ENCODE measurements at regions not wholly inside any gene's neighbourhood (a gene's known extent, or its start where the extent isn't known, plus 50 kb on each side); places are given as distances from the start of the nearest gene placed in this dataset.
"Not testable (repeated sequence)": the region's sequence is repeated elsewhere in the genome, so short reads cannot be mapped to it uniquely, and the experiment has no call there.

DNA sequence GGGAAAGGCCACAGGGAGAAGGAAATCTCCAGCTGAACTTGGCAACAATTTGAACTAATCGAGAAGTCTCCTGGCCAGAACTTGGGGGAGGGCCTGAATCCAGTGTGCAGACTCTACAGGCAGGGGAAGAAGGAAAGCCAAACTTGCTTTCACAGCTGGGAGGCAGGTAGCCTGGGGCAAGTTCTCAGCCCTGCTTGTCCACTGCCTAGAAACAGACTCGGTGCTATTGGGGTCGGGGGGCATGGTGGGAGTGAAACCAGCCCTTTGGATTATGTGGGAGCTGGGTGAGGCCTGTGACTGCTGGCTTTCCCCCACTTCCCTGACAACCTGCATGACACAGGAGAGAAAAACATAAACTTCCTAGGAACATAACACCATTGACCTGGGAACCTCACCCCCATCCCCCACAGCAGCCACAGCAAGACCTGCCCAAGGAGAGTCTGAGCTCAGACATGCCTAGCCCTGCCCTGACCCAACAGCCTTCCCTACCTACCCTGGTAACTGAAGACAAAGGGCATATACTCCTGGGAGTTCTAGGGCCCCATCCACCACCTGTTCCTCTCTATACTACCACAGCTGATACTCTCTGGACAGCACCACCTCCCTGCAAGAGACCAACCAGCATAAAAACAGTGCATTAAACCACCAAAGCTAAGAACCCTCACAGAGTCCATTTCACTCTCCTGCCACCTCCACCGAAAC, 103.7 kb upstream of the MNS1 start:
- no peaks in the 10 kb centered on the region for H3K4me1 Mint-ChIP-seq (ENCODE audit: low read depth)
- no peaks in the 10 kb centered on the region for H3K36me3 Mint-ChIP-seq (ENCODE audit: low read depth)
- no peak overlapping the region for H3K27ac Mint-ChIP-seq
- peaks cover 11% of the 10 kb centered on the region for H3K27me3 Mint-ChIP-seq (ENCODE audit: low read depth)
- H3K4me3 Mint-ChIP-seq, result no peak overlapping the region
- no peaks in the 10 kb centered on the region for H3K9me3 Mint-ChIP-seq

DNA sequence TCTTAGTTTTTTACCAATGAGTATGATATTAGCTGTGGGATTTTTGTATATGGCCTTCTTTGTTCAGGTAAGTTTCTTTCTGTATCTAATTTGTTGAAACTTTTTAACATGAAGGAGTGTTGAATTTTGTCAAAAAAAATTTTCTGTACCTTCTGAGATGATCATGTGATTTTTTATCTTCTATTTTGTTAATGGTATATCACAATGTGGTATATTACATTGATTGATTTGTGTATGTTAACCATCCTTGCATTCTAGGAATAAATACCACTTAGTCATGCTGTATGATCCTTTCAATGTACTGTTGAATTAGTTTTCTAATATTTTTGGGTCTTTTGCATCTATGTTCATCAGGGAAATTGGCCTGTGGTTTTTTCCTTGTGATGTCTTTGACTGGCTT, 92.5 kb upstream of the MNS1 start:
- Mint-ChIP-seq H3K27ac (no peak overlapping the region), H3K9me3 (peaks cover 14% of the 10 kb centered on the region), H3K27me3 (ENCODE audit: low read depth) (peaks cover 5% of the 10 kb centered on the region), H3K4me1 (ENCODE audit: low read depth) (no peaks in the 10 kb centered on the region), H3K4me3 (no peak overlapping the region), H3K36me3 (ENCODE audit: low read depth) (no peaks in the 10 kb centered on the region)

DNA sequence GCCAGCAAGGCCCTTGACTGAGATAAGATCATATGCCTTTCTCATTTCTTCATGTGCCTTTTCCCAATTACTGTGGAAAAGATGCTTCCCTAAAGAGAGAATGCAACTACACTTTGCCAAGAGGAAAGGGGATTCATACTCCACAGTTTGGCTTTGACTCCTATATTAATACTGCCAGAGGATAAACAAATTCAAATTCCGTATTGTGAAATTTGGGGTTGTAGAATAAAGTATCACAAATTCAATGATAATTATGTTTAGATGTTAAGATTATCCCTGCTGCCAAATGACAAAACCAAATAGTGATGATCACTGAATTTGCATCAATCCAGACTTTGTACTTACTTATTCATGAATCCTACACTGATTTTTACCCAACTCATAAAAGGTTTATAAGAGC, 88.5 kb upstream of the MNS1 start:
- no peak overlapping the region for H3K27ac Mint-ChIP-seq
- H3K9me3 Mint-ChIP-seq, result peaks cover 14% of the 10 kb centered on the region
- H3K4me1 Mint-ChIP-seq (ENCODE audit: low read depth), result no peaks in the 10 kb centered on the region
- H3K4me3 Mint-ChIP-seq, result no peak overlapping the region
- H3K27me3 Mint-ChIP-seq (ENCODE audit: low read depth), result peaks cover 5% of the 10 kb centered on the region
- H3K36me3 Mint-ChIP-seq (ENCODE audit: low read depth), result no peaks in the 10 kb centered on the region

DNA sequence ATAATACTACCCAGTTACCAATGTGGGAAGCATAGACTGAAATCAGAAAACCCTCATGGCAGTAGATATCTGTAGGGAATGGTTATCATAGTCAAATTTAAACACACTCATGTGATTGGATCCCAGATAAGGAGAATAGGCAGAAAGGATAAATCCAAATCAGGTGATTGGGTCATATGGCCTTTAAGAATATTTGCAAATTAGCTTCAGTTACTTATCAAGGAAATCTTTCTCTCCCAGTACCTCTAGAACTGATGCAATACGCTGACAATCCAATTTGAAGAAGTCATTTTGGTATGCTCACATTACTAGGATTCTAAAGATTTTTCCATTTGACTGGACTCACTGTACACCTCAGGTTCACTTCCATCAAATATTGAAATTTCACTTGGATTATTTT, 87.7 kb upstream of the MNS1 start:
- Mint-ChIP-seq H3K27ac (no peak overlapping the region), H3K36me3 (ENCODE audit: low read depth) (no peaks in the 10 kb centered on the region), H3K9me3 (peaks cover 8% of the 10 kb centered on the region), H3K27me3 (ENCODE audit: low read depth) (peaks cover 5% of the 10 kb centered on the region), H3K4me1 (ENCODE audit: low read depth) (no peaks in the 10 kb centered on the region), H3K4me3 (no peak overlapping the region)

DNA sequence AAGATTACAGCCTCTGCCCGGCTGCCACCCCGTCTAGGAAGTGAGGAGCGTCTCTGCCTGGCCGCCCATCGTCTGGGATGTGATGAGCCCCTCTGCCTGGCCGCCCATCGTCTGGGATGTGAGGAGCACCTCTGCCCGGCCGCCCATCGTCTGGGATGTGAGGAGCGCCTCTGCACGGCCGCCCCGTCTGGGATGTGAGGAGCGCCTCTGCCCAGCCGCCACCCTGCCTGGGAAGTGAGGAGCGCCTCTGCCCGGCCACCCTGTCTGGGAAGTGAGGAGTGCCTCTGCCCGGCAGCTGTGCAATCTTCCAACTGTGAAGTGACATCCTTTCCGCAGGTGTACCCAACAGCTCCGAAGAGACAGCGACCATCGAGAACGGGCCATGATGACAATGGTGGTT, 75.6 kb upstream of the MNS1 start:
- H3K4me3 Mint-ChIP-seq; H3K27ac Mint-ChIP-seq; H3K36me3 Mint-ChIP-seq (ENCODE audit: low read depth); H3K4me1 Mint-ChIP-seq (ENCODE audit: low read depth); H3K27me3 Mint-ChIP-seq (ENCODE audit: low read depth): not testable (repeated sequence)
- peaks cover 19% of the 10 kb centered on the region for H3K9me3 Mint-ChIP-seq

DNA sequence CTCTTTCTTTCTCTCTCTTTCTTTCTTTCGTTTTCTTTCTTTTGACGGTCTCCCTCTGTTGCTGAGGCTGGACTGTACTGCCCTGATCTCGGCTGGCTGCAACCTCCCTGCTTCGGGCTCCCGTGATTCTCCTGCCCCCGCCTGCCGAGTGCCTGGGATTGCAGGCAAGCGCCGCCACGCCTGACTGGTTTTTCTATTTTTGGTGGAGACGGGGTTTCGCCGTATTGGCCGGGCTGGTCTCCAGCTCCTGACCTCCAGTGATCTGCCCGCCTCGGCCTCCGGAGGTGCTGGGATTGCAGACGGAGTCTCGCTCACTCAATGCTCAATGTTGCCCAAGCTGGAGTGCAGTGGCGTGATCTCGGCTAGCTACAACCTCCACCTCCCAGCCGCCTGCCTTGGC, 75.2 kb upstream of the MNS1 start:
- H3K9me3 Mint-ChIP-seq, result peaks cover 19% of the 10 kb centered on the region
- H3K4me3 Mint-ChIP-seq; H3K36me3 Mint-ChIP-seq (ENCODE audit: low read depth); H3K27ac Mint-ChIP-seq; H3K4me1 Mint-ChIP-seq (ENCODE audit: low read depth); H3K27me3 Mint-ChIP-seq (ENCODE audit: low read depth): not testable (repeated sequence)

DNA sequence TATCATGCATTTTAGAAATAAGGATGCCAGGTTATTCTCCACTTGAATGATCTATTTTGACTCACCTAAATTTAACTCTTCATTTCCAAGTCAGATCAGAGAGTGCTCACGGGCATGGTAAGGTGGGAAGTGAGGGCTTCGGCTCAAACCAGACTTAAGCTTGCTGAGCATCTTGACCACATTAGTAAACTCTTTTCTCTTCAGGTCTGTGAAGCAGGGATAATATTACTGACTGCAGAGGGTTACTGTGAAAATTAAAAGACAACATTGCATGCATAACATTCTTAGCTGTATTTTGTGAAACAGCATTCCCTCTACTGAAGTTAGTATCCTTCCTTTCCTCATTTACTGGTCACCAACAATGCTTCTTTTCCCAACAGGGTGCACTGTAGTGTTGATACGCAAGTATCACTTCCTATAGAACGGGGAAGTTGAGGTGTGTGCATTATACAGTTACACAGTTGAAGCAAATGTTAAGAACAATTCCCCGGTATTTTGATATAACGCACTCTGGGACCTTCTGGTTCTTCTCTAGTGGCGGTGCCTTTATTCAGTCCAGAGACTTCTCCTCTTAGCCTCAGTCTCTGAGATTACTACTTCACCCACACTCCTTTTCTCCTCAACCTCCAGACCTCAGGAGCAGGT, 74.1 kb upstream of the MNS1 start:
- peaks cover 8% of the 10 kb centered on the region for H3K4me1 Mint-ChIP-seq (ENCODE audit: low read depth)
- peaks cover 9% of the 10 kb centered on the region for H3K27me3 Mint-ChIP-seq (ENCODE audit: low read depth)
- no peak overlapping the region for H3K4me3 Mint-ChIP-seq
- peaks cover 8% of the 10 kb centered on the region for H3K9me3 Mint-ChIP-seq
- no peaks in the 10 kb centered on the region for H3K36me3 Mint-ChIP-seq (ENCODE audit: low read depth)
- H3K27ac Mint-ChIP-seq, result no peak overlapping the region

DNA sequence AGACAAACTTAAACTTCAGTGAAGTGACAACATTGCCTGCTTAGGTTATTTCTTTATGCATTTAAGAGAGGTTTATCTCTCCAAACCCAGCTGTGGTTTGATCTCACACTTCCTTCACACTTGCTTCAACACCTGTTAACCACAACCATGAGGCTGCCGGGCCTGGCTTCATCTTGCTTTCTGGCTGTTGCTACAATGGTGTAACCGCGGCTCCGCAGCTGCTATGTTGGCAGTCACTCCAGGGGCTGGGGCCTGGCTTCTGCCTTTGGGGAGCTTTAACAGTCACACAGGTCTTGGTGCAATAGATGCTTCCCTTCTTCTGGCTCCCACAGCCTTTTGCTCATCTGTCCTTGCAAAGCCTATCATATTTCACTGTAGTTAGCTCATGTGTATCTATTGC, 72.9 kb upstream of the MNS1 start:
- peaks cover 2% of the 10 kb centered on the region for H3K9me3 Mint-ChIP-seq
- H3K4me3 Mint-ChIP-seq, result no peak overlapping the region
- peaks cover 12% of the 10 kb centered on the region for H3K27me3 Mint-ChIP-seq (ENCODE audit: low read depth)
- peak overlapping the region; percentile 70 for H3K27ac Mint-ChIP-seq
- peaks cover 8% of the 10 kb centered on the region for H3K4me1 Mint-ChIP-seq (ENCODE audit: low read depth)
- H3K36me3 Mint-ChIP-seq (ENCODE audit: low read depth), result no peaks in the 10 kb centered on the region

DNA sequence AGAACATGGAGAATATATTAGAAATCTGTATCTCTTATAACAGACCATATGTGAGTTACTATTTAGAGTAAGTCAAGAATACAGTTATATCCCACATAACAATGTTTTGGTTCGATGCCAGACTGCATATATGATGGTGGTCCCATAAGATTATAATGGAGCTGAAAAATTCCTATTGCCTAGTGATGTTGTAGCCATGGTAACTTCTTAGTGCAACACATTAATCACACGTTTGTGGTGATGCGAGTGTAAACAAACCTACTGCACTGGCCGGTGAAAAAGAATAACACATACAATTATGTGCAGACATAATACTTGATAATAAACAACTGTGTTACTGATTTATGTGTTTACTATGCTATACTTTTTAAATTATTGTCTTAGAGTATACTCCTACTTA, 69.8 kb upstream of the MNS1 start:
- Mint-ChIP-seq H3K4me3 (no peak overlapping the region), H3K4me1 (ENCODE audit: low read depth) (peaks cover 8% of the 10 kb centered on the region), H3K9me3 (no peaks in the 10 kb centered on the region), H3K27me3 (ENCODE audit: low read depth) (peaks cover 15% of the 10 kb centered on the region), H3K36me3 (ENCODE audit: low read depth) (no peaks in the 10 kb centered on the region), H3K27ac (no peak overlapping the region)

DNA sequence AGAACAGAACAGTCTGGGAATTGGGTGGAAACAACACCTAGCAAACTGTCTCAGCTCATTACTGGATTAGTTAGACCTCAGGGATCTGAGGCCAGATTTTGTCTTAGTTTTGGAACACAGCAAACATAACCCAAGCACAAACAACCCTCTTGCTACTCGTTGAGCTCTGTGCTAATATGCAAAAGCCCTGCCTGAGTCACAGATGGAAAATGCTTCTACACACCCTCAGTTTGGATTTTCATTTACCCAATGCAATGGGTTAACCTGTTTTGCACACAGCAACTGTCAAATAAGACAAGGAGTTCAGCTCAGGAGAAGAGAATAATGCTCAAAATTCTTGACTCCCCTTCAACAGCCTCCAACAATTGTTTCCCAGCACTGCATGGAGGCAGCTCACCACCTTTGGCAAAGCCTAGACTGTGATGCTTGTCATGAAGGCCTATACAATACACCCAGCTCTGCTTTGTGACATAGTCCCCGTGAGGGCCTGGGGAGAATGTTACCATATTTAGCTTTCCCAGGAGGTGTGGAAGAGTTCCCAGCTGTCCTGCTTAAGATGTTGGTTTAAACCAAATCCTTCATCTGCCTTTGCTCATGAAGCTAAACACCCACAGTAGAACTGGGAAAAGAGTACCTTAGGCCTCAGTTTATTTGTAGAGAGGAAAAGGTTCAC, 68.9 kb upstream of the MNS1 start:
- H3K27me3 Mint-ChIP-seq (ENCODE audit: low read depth), result peaks cover 11% of the 10 kb centered on the region
- no peaks in the 10 kb centered on the region for H3K9me3 Mint-ChIP-seq
- peaks cover 8% of the 10 kb centered on the region for H3K4me1 Mint-ChIP-seq (ENCODE audit: low read depth)
- H3K36me3 Mint-ChIP-seq (ENCODE audit: low read depth), result no peaks in the 10 kb centered on the region
- no peak overlapping the region for H3K4me3 Mint-ChIP-seq
- no peak overlapping the region for H3K27ac Mint-ChIP-seq

DNA sequence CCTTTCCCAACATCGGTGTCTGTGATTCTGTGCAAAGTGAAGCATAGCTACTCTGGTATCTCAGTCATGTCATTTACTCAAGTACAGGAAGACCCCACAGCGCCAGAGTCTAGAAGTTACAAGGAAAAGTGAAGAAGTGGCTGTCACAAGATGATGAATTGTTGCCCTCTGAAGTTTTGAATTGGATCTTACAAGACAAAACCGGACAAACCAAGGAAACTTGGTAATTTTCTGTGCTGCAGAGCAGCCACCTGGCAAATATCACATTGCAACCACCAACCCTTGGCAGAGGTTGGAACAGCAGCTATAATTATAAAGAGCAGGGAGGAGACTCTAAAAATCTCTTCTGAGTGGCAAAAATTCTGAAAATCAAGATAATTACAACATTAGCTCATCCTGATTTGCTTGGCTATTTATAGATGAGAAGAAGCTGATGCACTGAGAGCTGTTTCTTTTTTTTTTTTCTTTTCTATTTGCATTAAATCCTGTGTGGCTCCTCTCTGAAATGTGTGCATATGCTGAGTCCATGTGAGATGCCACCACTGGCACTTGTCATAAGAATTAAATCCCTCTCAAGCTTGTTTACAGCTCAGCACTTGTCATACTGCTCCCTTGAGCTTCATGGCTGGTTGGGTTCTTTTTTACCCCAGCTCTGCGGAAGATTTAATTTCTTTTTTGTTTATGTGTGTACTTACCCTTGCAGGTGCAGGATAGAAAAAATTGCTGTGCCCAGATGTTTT, 68.0 kb upstream of the MNS1 start:
- Mint-ChIP-seq H3K27ac (no peak overlapping the region), H3K36me3 (ENCODE audit: low read depth) (no peaks in the 10 kb centered on the region), H3K4me1 (ENCODE audit: low read depth) (peaks cover 3% of the 10 kb centered on the region), H3K9me3 (no peaks in the 10 kb centered on the region), H3K4me3 (no peak overlapping the region), H3K27me3 (ENCODE audit: low read depth) (peaks cover 11% of the 10 kb centered on the region)

DNA sequence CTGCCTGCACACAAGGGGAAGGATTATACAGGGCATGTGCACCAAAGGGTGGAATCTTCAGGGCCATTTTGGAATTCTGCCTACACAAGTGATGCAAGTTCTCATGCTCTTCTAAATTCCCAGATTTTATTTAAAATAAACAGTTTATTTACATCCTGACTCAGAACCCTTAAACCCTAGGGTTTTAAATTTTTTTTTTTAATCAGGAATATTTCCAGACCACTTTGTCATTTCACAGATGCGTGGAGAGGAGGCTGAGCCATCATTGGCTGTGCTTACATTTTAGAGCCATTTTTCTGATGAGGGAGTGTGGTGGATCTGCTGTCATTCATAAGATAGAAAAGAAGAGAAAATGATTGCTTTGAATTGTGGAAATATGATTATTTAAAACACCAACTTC, 65.2 kb upstream of the MNS1 start:
- peaks cover 10% of the 10 kb centered on the region for H3K27me3 Mint-ChIP-seq (ENCODE audit: low read depth)
- no peaks in the 10 kb centered on the region for H3K36me3 Mint-ChIP-seq (ENCODE audit: low read depth)
- H3K4me3 Mint-ChIP-seq, result no peak overlapping the region
- no peaks in the 10 kb centered on the region for H3K4me1 Mint-ChIP-seq (ENCODE audit: low read depth)
- no peaks in the 10 kb centered on the region for H3K9me3 Mint-ChIP-seq
- H3K27ac Mint-ChIP-seq, result no peak overlapping the region

DNA sequence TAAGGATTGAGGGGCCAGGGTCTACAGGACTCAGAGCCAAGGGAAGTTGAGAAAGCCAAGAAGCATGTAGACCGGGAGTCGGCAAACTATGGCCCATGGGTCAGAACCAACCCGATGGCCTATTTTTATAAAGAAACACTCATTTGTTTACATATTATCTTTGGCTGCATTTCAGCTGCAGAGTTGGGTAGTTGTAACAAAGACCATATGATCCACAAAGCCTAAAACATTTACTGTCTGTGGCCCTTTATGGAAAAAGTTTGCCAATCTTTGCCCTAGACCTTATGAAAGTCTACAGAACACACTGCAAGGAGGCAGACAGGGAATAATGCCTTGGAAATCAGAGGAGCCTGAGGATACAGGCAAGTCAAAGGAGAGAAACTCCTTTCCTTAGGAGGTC, 63.2 kb upstream of the MNS1 start:
- Mint-ChIP-seq H3K27ac (no peak overlapping the region), H3K4me1 (ENCODE audit: low read depth) (no peaks in the 10 kb centered on the region), H3K27me3 (ENCODE audit: low read depth) (peaks cover 21% of the 10 kb centered on the region), H3K9me3 (no peaks in the 10 kb centered on the region), H3K36me3 (ENCODE audit: low read depth) (no peaks in the 10 kb centered on the region), H3K4me3 (no peak overlapping the region)

DNA sequence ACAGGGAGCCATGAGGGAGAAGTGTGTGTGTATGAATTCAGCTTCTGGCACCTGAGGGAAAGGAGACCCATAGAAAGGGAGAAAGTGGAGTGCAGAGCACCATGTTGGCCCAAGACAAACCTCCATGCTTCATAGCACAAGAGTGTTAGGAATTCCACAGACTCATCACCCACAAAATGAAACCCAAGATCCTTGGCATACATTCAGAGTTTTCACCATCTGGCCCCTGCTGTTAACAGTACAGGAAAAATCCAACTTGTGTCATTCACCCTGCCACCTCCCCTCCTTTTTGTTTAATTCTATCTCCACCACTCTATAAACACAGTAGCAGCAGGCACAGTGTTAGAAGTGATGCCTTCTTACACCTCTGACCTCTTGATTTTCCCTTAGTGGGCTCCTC, 60.0 kb upstream of the MNS1 start:
- Mint-ChIP-seq H3K27me3 (ENCODE audit: low read depth) (peaks cover 39% of the 10 kb centered on the region), H3K4me3 (no peak overlapping the region), H3K9me3 (no peaks in the 10 kb centered on the region), H3K4me1 (ENCODE audit: low read depth) (no peaks in the 10 kb centered on the region), H3K27ac (no peak overlapping the region), H3K36me3 (ENCODE audit: low read depth) (no peaks in the 10 kb centered on the region)

DNA sequence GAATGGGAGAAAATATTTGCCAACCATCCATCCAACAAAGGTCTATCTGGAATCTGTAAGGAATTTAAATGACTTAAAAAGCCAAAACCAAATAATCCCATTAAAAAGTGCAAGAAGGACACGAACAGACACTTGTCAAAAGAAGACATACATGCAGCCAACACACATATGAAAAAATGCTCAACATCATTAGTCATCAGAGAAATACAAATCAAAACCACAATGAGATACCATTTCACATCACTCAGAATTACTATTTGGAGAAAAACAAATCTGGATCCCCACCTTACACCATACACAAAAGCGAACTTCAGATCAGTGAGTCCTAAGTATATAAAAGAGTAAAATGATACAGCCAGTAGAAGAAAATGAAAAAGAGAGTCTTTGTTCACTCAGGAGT, 58.6 kb upstream of the MNS1 start:
- Mint-ChIP-seq H3K9me3 (peaks cover 3% of the 10 kb centered on the region), H3K36me3 (ENCODE audit: low read depth) (no peaks in the 10 kb centered on the region), H3K4me1 (ENCODE audit: low read depth) (no peaks in the 10 kb centered on the region), H3K27me3 (ENCODE audit: low read depth) (peaks cover 39% of the 10 kb centered on the region), H3K27ac (no peak overlapping the region), H3K4me3 (no peak overlapping the region)
